SKM-1 treated with dmso at 0.1 percent for 144 hours (cell line): ENCODE measurements at regions not wholly inside any gene's neighbourhood (a gene's known extent, or its start where the extent isn't known, plus 50 kb on each side); places are given as distances from the start of the nearest gene placed in this dataset.
"Not testable (repeated sequence)": the region's sequence is repeated elsewhere in the genome, so short reads cannot be mapped to it uniquely, and the experiment has no call there.

Source experiments
- DNase-seq: peaks from one replicate; lab custom pipeline; 2025; ENCODE audit not compliant: unreplicated experiment; lab: John Stamatoyannopoulos, UW

DNA sequence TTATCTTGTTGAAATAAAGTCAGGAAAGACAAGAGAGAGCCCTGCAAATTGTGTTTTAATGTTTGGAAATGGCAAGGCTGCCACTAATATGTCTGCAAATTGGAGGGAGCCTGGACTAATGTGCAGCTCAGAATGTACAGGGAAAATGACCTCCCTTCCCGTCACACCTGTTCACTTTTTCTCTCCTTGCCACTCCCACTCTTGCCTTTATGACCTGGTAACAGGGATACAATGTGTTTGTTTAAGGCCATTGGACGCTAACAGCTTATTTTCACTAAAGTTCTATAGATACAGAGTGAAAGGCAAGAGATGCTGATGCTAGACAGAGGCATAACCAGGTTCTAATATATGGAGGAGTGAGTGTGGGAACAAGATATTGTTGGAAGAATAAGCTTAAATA lies 203.9 kb downstream of the RAB38 start:
- DNase-seq: no peak

DNA sequence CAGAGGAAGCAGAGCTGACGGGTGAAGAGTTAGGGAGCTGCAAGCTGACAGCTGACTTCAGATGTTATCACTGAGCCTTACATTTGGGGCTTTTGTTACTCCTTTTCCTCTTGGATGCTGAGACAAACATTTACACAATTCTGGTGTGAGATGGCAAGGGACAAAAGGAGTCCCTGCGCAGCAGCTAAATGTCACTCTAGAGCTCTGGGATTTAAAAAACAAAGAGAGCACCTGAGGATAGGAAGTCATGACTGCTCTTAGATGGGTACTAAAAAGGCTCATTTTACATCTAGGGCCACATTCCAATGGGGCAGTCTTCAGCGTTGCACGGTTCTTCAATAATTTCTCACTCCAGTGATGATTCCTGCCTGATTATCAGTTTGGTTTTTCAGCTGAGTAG lies 204.5 kb downstream of the RAB38 start:
- DNase-seq: no peak

DNA sequence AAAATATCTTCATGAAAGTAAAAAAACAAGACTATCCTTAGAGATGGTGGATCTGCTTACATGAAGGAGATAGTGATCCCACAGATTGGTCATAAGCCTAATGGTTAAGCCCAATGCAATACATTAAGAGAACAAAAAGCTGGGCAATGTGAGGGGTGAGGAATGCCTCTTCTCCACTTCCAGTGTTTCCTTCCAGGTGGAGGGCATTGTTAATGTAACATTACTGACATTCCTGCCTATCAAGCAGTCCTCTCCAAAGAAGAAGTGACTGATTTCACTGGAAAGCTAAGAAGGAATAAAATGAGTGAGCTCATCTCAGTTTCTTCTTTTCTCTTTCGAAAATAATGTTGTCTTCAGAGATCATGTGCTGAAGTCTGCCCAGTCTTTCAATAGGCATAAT lies 207.8 kb downstream of the RAB38 start:
- DNase-seq: no peak

DNA sequence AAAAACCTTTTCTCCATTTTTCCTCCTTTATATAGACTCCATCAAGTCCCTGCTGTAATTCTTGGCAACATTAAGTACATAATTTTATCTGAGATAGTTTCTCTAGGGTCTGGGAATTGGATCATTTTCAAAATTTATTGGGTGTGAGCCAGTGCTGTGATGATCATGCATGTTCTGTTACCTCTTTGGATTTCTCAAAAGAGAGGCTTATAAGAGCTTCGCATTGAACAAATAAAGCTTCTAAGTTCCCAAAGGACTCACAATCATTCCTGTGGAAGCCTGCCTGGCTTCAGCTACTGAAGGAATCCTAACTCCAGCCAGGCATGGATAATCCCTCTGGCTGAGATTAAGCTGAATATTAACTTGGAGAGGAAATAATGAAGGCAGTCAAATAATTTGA lies 208.5 kb downstream of the RAB38 start:
- DNase-seq: no peak

DNA sequence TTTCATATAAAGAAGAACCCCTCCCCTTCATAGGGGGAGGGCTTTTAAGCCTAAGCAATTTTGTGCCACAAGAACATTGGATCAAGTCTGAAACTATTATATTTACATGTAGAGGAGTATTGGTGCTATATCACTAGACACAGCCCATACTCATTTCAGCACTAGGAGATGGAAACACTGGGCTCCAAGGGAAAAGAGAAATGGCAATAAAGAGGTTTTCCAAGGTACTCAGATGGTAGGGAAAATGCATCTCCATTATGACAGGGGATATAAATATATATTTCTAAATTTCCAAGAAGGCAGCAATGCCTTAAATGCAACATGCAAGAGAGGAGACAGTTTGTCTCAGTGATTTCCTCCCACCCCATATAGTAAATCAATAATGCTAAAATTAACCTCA lies 209.0 kb downstream of the RAB38 start:
- no peak for DNase-seq

DNA sequence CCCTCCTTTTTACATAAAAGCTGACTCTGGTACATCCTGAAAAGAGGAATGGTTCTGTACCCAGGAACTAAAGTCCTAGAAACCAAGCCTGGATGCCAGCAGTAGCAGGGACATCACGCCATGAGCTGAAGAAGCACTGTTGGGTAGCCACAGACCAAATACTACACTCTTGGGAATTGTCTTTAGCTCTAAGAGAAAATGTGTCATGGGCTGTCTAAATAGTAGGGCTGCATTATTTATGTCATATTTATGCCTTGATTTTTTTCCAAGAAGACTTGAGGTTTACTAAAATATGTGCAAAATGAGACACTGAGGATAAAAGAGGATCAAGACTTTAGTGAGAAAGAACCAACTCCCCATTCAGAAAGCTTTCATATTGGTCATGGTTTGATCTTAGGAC lies 213.6 kb downstream of the RAB38 start:
- no peak for DNase-seq

DNA sequence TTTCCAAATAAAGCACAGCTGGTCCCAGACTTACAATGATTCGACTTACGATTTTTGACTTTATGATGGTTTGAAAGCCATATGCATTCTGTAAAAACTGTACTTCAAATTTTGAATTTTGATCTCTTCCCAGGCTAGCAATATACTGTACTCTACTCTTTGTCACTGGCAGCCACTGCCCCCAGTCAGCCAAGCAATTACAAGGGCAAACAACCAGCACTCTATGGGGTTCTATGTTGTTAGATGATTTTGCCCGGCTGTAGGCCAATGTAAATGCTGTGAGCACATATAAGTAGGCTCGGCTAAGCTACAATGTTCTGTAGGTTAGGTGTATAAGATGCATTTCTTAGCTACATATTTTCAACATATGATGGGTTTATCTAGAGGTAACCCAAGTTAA lies 217.3 kb downstream of the RAB38 start:
- DNase-seq: no peak

DNA sequence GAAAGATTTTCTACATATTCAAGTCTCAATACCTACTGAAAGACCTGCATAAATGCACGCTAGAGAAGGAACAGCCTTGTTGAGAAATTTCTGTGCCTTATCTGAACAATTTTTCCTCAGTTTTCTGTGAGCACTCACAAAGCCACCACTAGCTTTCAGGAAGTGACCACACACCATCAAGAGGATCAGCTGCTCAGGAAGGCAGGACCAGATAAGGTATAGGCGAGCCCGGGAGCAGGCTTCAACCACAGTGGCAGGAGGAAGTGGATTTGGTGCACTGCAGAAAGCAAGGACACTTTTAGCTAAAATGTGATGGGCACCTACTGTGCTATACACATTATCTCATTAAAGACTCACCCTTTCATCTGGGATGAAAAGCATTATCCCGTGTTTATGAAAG lies 220.8 kb downstream of the RAB38 start:
- DNase-seq: peak; percentile 81

DNA sequence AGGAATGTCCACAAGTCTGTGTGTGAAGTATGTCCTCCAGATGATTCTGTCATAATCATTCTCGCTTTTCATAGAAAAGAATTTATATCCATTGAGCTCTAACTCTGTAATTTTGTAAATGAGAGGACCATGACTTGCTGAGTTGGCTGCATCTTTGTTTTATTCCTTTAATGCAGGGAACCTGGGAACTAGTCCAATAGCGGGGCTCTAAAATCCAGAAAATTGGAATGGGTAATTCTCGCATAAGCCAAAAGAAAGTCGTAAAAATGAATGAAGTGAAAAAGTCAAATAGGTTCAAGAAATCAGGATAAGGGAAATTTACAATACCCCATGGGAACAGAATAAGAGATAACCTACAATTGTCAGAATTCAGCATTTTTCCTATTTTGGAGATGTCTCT lies 232.5 kb downstream of the RAB38 start:
- no peak for DNase-seq

DNA sequence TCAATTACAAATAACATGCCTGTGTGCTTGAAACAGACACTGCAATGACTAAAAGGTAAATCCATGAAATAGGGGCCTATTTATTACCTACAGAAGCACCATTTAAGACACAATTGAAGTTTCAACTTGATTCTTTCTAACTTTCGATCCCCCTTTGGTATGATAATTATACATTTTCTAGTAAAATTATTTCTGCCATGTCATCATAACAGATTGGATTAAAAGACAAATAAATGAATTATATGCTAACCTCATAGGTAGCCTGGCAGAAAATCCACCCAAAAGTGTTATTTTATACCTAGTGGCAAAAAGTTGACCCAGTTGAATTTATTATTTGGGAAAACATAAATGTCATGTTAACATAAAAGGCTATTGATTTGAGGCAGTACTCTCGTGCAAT lies 241.1 kb downstream of the RAB38 start:
- no peak for DNase-seq

DNA sequence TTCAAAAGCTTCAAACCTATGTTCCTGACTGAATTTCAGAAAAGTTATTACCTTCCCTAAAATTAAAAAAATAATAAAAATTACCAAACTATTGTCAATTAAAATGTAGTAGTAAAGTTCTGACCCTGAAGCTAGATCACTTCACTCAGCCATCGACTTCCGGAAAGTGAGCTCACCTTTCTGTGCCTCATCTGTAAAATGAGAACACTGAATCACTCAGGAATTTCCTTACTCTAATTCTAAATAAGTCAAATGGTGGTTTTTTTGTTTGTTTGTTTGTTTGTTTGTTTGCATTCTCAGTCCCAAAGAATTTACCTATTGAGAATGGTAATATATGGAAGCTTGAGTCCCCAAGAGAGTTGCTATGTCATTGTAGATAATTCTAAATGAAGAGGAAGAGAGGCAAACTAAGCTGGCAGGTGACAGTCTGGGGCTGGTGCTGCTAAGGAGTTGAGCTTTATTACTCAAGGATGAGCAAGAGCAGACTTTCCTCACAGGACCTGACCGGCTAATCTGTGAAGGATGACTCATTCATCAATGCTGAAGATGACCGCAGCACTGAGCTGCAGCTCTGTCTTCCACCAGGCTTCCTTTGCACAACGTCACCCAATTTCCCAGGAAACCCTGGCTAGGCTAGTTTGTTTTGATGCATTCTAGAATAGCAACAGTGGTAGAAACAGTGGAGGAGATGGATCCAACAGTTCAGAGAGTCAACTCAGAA lies 248.8 kb downstream of the RAB38 start:
- DNase-seq: no peak

DNA sequence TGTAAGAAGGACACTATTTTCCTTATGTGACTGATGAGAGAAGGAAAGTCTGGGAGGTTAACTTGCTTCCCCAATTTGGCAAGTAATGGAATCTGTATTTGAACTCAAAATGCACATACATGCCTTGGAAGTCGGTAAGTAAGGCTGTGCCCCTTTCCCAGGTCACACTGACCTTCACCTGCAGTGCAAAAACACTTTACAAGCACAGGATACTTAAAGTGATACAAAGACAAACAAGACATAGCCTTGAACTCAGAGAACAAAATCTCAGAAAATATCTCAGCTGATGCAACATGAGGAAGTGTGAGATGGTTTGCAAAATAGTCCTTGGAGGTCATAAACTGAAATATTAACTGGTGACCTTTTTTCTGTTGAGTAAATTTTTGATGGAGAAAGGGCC lies 251.1 kb downstream of the RAB38 start:
- no peak for DNase-seq

DNA sequence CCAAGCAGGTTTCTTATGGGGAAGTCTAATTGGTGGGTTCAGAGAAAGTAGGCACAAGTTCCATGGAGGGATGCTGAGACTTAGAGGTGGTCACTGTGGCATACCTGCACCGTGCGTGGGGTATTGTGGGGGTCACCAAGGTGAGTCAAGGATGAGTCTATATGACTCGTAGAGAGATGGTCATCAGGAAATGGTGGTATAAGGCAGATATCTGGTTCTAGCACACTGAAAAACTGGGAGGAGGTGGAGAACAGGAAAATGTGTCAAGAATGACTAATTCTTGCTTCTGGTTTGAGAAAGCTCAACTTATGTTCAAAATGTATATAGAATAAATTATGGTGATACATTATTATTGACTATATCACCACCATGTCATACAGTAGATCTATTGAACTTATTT lies 258.1 kb downstream of the RAB38 start:
- DNase-seq: no peak

DNA sequence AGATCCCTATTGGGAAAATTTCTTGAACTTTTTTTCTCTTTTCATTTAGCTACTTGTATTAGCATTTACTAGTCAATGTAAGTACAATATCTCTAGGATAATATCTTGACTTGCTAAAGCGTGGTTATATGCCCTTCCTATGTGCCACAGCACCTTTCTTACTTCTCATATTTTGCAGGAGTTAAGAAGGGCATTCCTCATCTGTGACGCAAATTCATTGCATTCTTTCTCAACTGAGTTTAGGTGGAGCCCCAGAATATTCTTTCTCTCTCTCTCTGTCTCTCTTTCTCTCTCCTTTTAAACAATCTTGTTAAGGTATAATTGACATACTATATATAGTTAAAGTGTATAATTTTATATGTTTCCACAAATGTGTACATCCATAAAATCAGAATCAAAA lies 266.1 kb downstream of the RAB38 start:
- no peak for DNase-seq

DNA sequence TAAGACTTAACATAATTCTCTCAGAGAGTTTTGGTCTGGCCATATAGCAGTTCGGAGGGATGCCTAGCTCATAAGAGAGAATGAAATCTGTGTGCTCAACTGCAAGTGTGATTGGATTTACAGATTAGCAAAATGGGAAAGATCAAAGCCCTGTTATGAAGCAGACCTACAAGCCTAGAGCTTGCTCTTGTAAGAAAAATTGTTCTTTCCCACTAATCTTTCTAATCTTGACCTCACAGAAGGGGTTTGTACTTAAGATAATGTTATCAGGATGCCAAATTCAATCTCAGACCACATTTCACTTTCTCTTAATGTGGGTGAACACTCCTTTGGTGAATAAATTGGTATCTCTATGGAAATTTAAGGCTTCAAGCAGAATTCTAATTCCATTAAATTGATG lies 267.2 kb downstream of the RAB38 start:
- no peak for DNase-seq

DNA sequence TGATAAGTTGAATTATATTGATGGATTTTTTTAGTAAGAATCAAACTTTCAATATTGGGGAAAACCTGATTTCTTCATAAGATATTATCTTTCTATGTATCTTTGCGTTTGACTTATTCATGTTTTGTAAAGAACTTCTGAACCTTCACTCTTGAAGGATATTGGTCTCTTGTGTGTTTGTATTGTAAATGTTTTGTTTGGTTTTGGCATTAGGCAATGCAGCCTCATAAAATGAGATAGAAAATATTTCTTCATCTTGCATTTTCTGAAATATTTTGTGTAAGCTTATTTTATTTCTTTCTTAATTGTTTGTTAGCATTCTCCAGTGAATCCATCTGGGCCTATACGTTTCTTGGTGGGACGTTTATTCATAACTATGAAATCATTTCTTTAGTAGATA lies 271.9 kb downstream of the RAB38 start:
- no peak for DNase-seq

DNA sequence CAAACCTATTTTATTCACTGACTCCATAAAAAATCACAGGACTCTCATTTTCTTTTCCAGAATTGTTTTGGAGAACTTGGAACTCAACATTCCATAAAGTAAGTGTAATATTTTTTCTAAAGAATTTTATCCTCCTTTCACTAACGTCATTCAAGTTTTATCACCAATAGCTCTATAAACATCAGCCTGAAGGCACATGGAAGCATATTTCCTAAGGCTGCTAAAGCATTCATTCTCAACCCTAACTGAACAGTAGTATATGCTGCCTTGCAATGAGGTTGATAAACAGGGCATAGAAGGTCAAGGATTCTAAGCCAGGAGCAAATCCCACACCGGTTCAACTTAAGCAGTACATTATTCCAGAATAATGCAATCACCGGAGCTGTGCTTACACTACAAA lies 273.9 kb downstream of the RAB38 start:
- DNase-seq: no peak

DNA sequence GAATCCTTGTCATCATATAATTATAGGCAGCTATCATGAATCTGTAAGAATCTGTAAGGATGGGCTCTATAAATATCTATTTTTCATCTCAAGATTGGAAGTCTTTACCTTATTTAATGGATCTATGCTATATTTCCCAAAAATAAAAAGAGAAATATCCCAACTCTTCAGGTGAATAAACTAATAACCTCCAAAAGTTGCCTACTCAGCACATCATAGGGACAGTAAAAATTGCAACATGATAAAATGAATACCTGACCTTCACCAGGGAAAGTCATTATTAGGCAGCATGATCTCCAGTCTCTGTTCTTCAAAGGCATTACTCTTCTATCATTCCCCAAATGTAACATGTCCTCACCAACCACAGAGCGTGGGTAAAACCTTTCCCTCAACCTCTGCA lies 277.3 kb downstream of the RAB38 start:
- no peak for DNase-seq

DNA sequence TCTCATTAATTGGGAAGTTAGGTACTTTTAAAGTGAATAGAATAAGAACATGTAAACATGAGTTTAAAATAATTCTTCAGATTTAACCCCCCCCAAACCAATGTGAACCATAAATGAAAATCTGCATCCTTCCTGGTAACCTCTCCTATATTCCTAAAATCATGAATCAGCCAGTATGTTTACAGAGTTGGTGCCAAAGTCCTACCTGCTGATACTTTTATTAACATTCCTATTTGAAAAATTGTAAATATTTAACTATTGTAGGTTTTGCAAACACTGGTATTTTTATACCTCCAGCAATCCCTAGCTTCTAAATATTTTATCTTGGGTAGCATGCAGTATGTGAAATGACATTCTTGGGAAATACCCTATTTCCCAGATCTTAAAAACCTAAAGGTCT lies 278.2 kb downstream of the RAB38 start:
- no peak for DNase-seq

DNA sequence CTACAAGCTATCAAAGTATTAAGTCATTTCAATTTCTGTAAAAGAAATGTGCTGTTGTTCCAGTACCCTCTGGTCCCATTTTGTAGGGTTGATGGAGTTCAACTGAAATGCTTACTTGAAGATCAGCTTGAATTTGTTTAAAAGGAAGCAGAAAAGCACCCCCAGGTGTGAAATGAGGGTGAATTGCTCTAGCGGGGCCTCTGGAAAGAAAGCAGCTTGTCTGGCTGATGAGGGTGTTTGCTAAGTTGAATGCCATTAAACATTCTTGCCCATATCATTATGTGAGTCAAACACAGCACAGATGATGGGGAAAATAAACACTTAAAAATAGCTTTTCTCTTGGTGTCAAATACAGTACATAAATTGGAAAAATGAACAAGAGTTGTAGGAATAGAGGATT lies 280.3 kb downstream of the RAB38 start:
- no peak for DNase-seq

DNA sequence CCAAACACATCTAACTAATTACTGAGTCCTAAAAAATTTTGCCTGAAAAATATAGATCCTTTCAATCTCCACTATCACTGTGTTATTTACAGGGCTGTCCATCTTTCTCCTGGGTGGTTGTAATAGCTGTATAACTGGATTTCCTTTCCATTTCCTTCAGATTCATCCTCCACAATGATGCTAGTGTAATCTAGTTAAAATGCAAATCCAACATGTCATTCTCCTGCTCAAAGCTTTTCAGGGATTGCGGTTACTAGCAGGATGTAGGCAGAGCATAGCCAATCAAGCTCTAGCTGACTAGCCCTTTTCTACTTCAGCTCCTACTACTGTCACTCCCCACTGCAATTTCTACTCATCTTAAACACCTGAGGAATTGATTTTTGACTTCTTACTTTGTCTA lies 283.0 kb downstream of the RAB38 start:
- DNase-seq: no peak

DNA sequence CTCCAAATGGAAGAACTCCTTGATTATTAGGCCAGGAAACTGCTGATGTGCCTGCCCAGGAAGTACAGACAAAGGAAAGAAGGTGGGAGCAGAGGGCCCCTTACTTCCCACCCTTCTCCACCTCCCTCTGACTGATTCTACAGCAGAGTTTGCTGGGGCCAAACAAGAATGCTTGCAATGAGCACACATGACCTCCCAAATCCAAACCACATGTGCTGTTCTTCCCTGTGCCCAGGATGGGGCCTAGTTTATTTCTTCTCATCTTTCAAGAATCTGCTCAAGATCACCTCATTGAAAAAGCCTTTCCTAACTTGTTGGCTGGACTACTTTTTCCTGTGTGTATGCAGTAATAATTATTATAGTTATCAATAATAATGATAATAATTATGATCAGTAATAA lies 286.1 kb downstream of the RAB38 start:
- no peak for DNase-seq

DNA sequence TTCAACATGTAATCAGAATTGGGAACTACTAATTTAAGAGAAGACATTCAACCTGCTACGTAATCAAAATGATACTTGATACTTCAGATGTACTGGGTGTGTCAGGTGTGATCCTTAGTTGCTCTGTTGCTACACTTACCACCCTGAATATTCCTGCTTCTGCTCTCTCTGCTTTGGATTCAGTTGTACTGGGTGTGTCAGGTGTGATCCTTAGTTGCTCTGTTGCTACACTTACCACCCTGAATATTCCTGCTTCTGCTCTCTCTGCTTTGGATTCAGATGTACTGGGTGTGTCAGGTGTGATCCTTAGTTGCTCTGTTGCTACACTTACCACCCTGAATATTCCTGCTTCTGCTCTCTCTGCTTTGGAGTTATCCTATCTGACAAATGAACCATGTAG lies 290.2 kb downstream of the RAB38 start:
- DNase-seq: not testable (repeated sequence)

DNA sequence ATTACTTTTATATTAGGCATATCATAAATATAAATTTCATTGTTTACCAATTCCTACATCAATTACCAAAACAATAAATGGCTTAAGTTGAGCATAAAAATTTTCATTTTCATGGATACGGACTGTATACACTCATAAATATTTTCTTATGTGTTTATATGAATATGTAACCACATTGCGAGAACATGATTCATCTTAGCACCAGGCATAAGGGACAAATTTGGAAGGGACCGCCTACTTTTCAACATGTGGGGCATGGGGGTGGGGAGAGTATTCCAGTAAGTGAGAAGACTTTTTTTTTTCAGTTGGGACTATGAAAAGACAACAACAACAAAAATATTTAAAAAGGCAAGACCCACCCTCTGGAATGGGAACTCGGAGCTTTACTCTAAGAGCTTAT lies 296.1 kb downstream of the RAB38 start:
- DNase-seq: no peak
